ENCODE measurements at regions not wholly inside any gene's neighbourhood (a gene's known extent, or its start where the extent isn't known, plus 50 kb on each side); places are given as distances from the start of the nearest gene placed in this dataset.

- RAD21 ChIA-PET (ENCODE audit: unreplicated experiment) = interaction anchor here (1.1 to 1.6 kb wide), 2 partner anchors 20 to 27 kb away, joined by 3 to 4 read pairs; no protein-coding TSS in a partner anchor
Observed at GRCh38 chr5:133848341-133848811, 120.0 kb downstream of the C5orf15 start.

More at GRCh38 chr5:133848341-133848811, 120.0 kb downstream of the C5orf15 start:
- Histone ChIP-seq H3K9ac (ENCODE audit: control insufficient read depth, insufficient read depth, low read length) (no peak overlapping the region), H3K36me3 (ENCODE audit: control insufficient read depth in 2 of 2, insufficient read depth in 2 of 2, low read length in 1 of 2) (no peaks in the 10 kb centered on the region), H2AFZ (ENCODE audit: control insufficient read depth, low read depth, low read length) (no peak overlapping the region), H3K79me2 (ENCODE audit: control insufficient read depth, insufficient read depth, low read length) (no peaks in the 10 kb centered on the region), H3K4me3 (no peak overlapping the region), H4K20me1 (ENCODE audit: control insufficient read depth, insufficient read depth) (no peaks in the 10 kb centered on the region), H3K27ac (ENCODE audit: control insufficient read depth, insufficient read depth) (no peak overlapping the region), H3K9me3 (replicated peaks; ENCODE audit: control insufficient read depth, insufficient read depth, low read length) (peaks cover 1% of the 10 kb centered on the region; the same call in 1 of the 3 replicates), H3K27me3 (replicated peaks in 1 of 2; ENCODE audit: control insufficient read depth in 2 of 2, insufficient read depth in 2 of 2, low read length in 1 of 2) (no peaks in the 10 kb centered on the region), H3K4me2 (ENCODE audit: control insufficient read depth, insufficient read depth) (no peak overlapping the region), H3K4me1 (ENCODE audit: control insufficient read depth, insufficient read depth, low read length) (peaks cover 11% of the 10 kb centered on the region)
- intact Hi-C loops (cut with micrococcal nuclease; ENCODE audit: unreplicated experiment) (no loop called here), in situ Hi-C loops (cut with MboI) (no loop called here)
- ChIA-PET POLR2A (interaction anchor here (0.7 kb wide), 1 partner anchor 16 kb away, joined by 3 read pairs; no protein-coding TSS in a partner anchor), SMC1A (ENCODE audit: uncharacterized antibody, unreplicated experiment) (interaction anchor here (0.6 to 1.8 kb wide), 4 partner anchors 11 to 1218 kb away, joined by 3 to 4 read pairs (median 4); no protein-coding TSS in a partner anchor), CTCF (interaction anchor here (1.0 to 3.2 kb wide), 3 partner anchors 12 to 21 kb away, joined by 3 to 15 read pairs (median 4); no protein-coding TSS in a partner anchor)
- no peak for DNase-seq (ENCODE audit: low read depth, low spot score)
- 37% methylated on average over 7 of the region's 7 CpGs for WGBS (ENCODE audit: insufficient coverage, insufficient replicate concordance, low lambda C conversion rate, missing lambda C conversion rate)
- BruUV-seq (replicated peaks) = no TSS peak
- no peak for FAIRE-seq
- no peak for ATAC-seq
- no peak for TF ChIP-seq ZNF687 (IDR thresholded peaks at IDR 0.05)
- no peak for TF ChIP-seq TCF7 (IDR thresholded peaks at IDR 0.05; ENCODE audit: borderline replicate concordance)
- TF ChIP-seq CREM (IDR thresholded peaks at IDR 0.05; ENCODE audit: low read depth) = no peak
